Breast epithelium (tissue), 4 donors: ENCODE measurements at regions not wholly inside any gene's neighbourhood (a gene's known extent, or its start where the extent isn't known, plus 50 kb on each side); places are given as distances from the start of the nearest gene placed in this dataset.

Source experiments
- DNase-seq, 2 donors: peaks; one replicate each; pipeline ENCODE4 v3.0.0-alpha.2; 2019; ENCODE audit warnings: low spot score in 2 of 2
- H3K27ac ChIP-seq, 2 donors: fragments of 200-600 bp; sonication (generic) in 1 of 2; one replicate each; pipeline ENCODE4 v1.5.1; 2016 to 2019; ENCODE audit warnings: mild to moderate bottlenecking in 1 of 2
- H3K27me3 ChIP-seq, 2 donors: fragments of 200-600 bp; sonication (generic) in 1 of 2; one replicate each; pipeline versions ENCODE4 v1.5.1 to v1.6.0; 2017 to 2019; ENCODE audit warnings: control low read depth in 1 of 2, mild to moderate bottlenecking in 1 of 2
- H3K36me3 ChIP-seq: fragments of 200-600 bp; one replicate; pipeline ENCODE4 v1.5.1; 2019
- H3K4me1 ChIP-seq, 2 donors: fragments of 200-600 bp; sonication (generic); one replicate each; pipeline ENCODE4 v1.5.1; 2016 to 2019; ENCODE audit warnings: control low read depth in 1 of 2
- H3K4me3 ChIP-seq, 3 donors: fragments of 200-600 bp; sonication (generic); 1 replicate in 2 of 3; 2 replicates in 1 of 3; pipeline ENCODE4 v1.5.1; 2016 to 2019; ENCODE audit warnings: mild to moderate bottlenecking in 3 of 3, moderate library complexity in 2 of 3
- H3K9me3 ChIP-seq, 2 donors: fragments of 200-600 bp; sonication (generic) in 1 of 2; one replicate each; pipeline ENCODE4 v1.5.1; 2016 to 2019; ENCODE audit warnings: control low read depth in 1 of 2
- CTCF ChIP-seq, 3 donors: fragments of 450-650 bp; IDR thresholded peaks; one replicate each; pipeline ENCODE4 v1.5.1; 2016 to 2017; ENCODE audit warnings: antibody characterized with exemption in 3 of 3, mild to moderate bottlenecking in 3 of 3, moderate library complexity in 3 of 3
- POLR2A ChIP-seq: fragments of 450-650 bp; IDR thresholded peaks from one replicate; pipeline ENCODE4 v1.6.1; 2016; ENCODE audit warnings: antibody characterized with exemption, mild to moderate bottlenecking, moderate library complexity
- POLR2AphosphoS5 ChIP-seq, 3 donors: sonication (generic); formaldehyde crosslinking; IDR thresholded peaks; one replicate each; pipeline ENCODE4 v1.6.1; 2017; ENCODE audit warnings: antibody characterized with exemption in 3 of 3
- intact Hi-C: fragments of 100-400 bp; cut with DNase I; formaldehyde crosslinking; loops from one replicate; pipeline ENCODE4 v1.15.1; 2023; ENCODE audit warnings: low total_unique reads

GRCh38 chr5:166083183-166083959 is 2208.1 kb upstream of the WWC1 start:
- intact Hi-C loops: no loop called here
- DNase-seq: no peak
- Histone ChIP-seq H3K36me3 (no peaks in the 10 kb centered on the region), H3K27me3 (no peaks in the 10 kb centered on the region), H3K27ac (no peak overlapping the region), H3K9me3 (no peaks in the 10 kb centered on the region), H3K4me3 (no peak overlapping the region), H3K4me1 (no peaks in the 10 kb centered on the region)
- TF ChIP-seq POLR2AphosphoS5 (IDR thresholded peaks at IDR 0.05): no peak
- no peak for TF ChIP-seq POLR2A
- TF ChIP-seq CTCF (IDR thresholded peaks at IDR 0.05): no peak

GRCh38 chr5:166086568-166086967 is 2204.9 kb upstream of the WWC1 start:
- Histone ChIP-seq H3K4me3 (no peak overlapping the region), H3K4me1 (no peaks in the 10 kb centered on the region), H3K36me3 (no peaks in the 10 kb centered on the region), H3K9me3 (no peaks in the 10 kb centered on the region), H3K27ac (no peak overlapping the region), H3K27me3 (no peaks in the 10 kb centered on the region)
- intact Hi-C loops: no loop called here
- DNase-seq: no peak
- TF ChIP-seq POLR2A (no peak), CTCF (IDR thresholded peaks at IDR 0.05) (no peak), POLR2AphosphoS5 (IDR thresholded peaks at IDR 0.05) (no peak)

GRCh38 chr5:166088389-166089039 is 2202.9 kb upstream of the WWC1 start:
- DNase-seq: no peak
- Histone ChIP-seq H3K36me3 (no peaks in the 10 kb centered on the region), H3K4me1 (no peaks in the 10 kb centered on the region), H3K4me3 (no peak overlapping the region), H3K27me3 (no peaks in the 10 kb centered on the region), H3K9me3 (peaks cover 0 to 3% of the 10 kb centered on the region in 2 donors), H3K27ac (no peak overlapping the region)
- intact Hi-C loops: no loop called here
- TF ChIP-seq POLR2A (no peak), POLR2AphosphoS5 (IDR thresholded peaks at IDR 0.05) (no peak), CTCF (IDR thresholded peaks at IDR 0.05) (no peak)

GRCh38 chr5:166091931-166092330 is 2199.5 kb upstream of the WWC1 start:
- DNase-seq: no peak
- Histone ChIP-seq H3K9me3 (peaks cover 0 to 17% of the 10 kb centered on the region in 2 donors), H3K27me3 (no peaks in the 10 kb centered on the region), H3K27ac (no peak overlapping the region), H3K4me1 (no peaks in the 10 kb centered on the region), H3K4me3 (no peak overlapping the region), H3K36me3 (no peaks in the 10 kb centered on the region)
- TF ChIP-seq POLR2A: no peak
- intact Hi-C loops: no loop called here

- H3K4me3 ChIP-seq: no peak overlapping the region
- intact Hi-C loops: no loop called here
- no peaks in the 10 kb centered on the region for H3K4me1 ChIP-seq
- TF ChIP-seq CTCF (IDR thresholded peaks at IDR 0.05) (no peak), POLR2A (no peak), POLR2AphosphoS5 (IDR thresholded peaks at IDR 0.05) (no peak)
- no peak overlapping the region for H3K27ac ChIP-seq
- no peaks in the 10 kb centered on the region for H3K27me3 ChIP-seq
- H3K9me3 ChIP-seq: peaks cover 0 to 17% of the 10 kb centered on the region in 2 donors
- no peak for DNase-seq
- no peaks in the 10 kb centered on the region for H3K36me3 ChIP-seq
Observed at GRCh38 chr5:166093312-166093711, 2198.1 kb upstream of the WWC1 start.
